IMR-90 (cell line): ENCODE measurements at regions not wholly inside any gene's neighbourhood (a gene's known extent, or its start where the extent isn't known, plus 50 kb on each side); places are given as distances from the start of the nearest gene placed in this dataset.

Experiments
- ATAC-seq: fragments of 200-7000 bp; cut with Tn5 transposase; 2 replicates; pipeline ENCODE4 v1.9.1; 2020; ENCODE audit warnings: low read depth, mild to moderate bottlenecking, moderate library complexity
- BruUV-seq: library from RNA; stranded (reverse); fragments of 400-500 nt; replicated peaks from 2 replicates; lab custom pipeline; 2021; lab: Mats Ljungman, UMichigan
- CTCF ChIA-PET: fragments of 300-600 bp; formaldehyde crosslinking; extraction: SDS; loops from one replicate; lab custom pipeline; 2021; ENCODE audit warnings: antibody characterized with exemption; lab: Yijun Ruan, JAX
- POLR2A ChIA-PET: fragments of 300-600 bp; sonication (Branson Sonifier 250); formaldehyde crosslinking; loops from one replicate; lab custom pipeline; 2022; ENCODE audit warnings: antibody characterized with exemption; ENCODE audit not compliant: unreplicated experiment; lab: Charles Lee
- DNase-seq: peaks from one replicate; pipeline ENCODE4 v3.0.0; 2013
- H2AFZ ChIP-seq: replicated peaks from 2 replicates; pipeline ENCODE3; 2013; ENCODE audit warnings: low read length, mild to moderate bottlenecking; ENCODE audit not compliant: poor library complexity
- H2AK5ac ChIP-seq: 2 replicates; pipeline ENCODE4 v1.6.1; 2013; ENCODE audit warnings: low read depth, low read length, inconsistent platforms
- H2AK9ac ChIP-seq: replicated peaks from 2 replicates; pipeline ENCODE3; 2013; ENCODE audit warnings: mild to moderate bottlenecking, low read depth, low read length, moderate library complexity; ENCODE audit not compliant: poor library complexity
- H2BK120ac ChIP-seq: 2 replicates; pipeline ENCODE4 v1.6.1; 2013; ENCODE audit warnings: low read depth, low read length, inconsistent platforms
- H2BK15ac ChIP-seq: 3 replicates; pipeline ENCODE4 v1.6.1; 2013; ENCODE audit warnings: low read depth, low read length, inconsistent platforms
- H2BK20ac ChIP-seq: 2 replicates; pipeline ENCODE4 v1.6.1; 2013; ENCODE audit warnings: low read depth, mild to moderate bottlenecking, inconsistent platforms, low read length, moderate library complexity
- H2BK5ac ChIP-seq: 2 replicates; pipeline ENCODE4 v1.6.1; 2013; ENCODE audit warnings: mild to moderate bottlenecking, low read depth, low read length, inconsistent platforms; ENCODE audit not compliant: poor library complexity, severe bottlenecking
- H3K14ac ChIP-seq: replicated peaks from 2 replicates; pipeline ENCODE4 v1.6.1; 2013; ENCODE audit warnings: low read depth, low read length, inconsistent platforms
- H3K18ac ChIP-seq: 2 replicates; pipeline ENCODE4 v1.6.1; 2013; ENCODE audit warnings: low read depth, low read length, control low read depth
- H3K23ac ChIP-seq: 2 replicates; pipeline ENCODE4 v1.6.1; 2013; ENCODE audit warnings: low read depth, low read length, inconsistent platforms
- H3K27ac ChIP-seq: 2 replicates; pipeline ENCODE4 v1.5.1; 2013; ENCODE audit warnings: mild to moderate bottlenecking, control low read depth, low read length; ENCODE audit not compliant: insufficient read depth
- H3K27me3 ChIP-seq: 2 replicates; pipeline ENCODE4 v1.6.1; 2013; ENCODE audit warnings: low read length; ENCODE audit not compliant: control insufficient read depth, insufficient read depth
- H3K36me3 ChIP-seq: 2 replicates; pipeline ENCODE4 v1.6.1; 2013; ENCODE audit warnings: low read length, mixed read lengths; ENCODE audit not compliant: control insufficient read depth, insufficient read depth
- H3K4ac ChIP-seq: 2 replicates; pipeline ENCODE4 v1.6.1; 2013; ENCODE audit warnings: low read depth, low read length, inconsistent platforms
- H3K4me1 ChIP-seq: 2 replicates; pipeline ENCODE4 v1.6.1; 2013; ENCODE audit warnings: low read length, mixed read lengths; ENCODE audit not compliant: control insufficient read depth, insufficient read depth
- H3K4me2 ChIP-seq: 2 replicates; pipeline ENCODE4 v1.6.1; 2013; ENCODE audit warnings: low read depth, mild to moderate bottlenecking, control low read depth, low read length, moderate library complexity
- H3K4me3 ChIP-seq: 2 replicates; pipeline ENCODE4 v1.5.1; 2013; ENCODE audit warnings: low read depth, mild to moderate bottlenecking, control low read depth, low read length, moderate library complexity; ENCODE audit not compliant: insufficient read depth
- H3K56ac ChIP-seq: 2 replicates; pipeline ENCODE4 v1.6.1; 2013; ENCODE audit warnings: low read length, inconsistent platforms; ENCODE audit not compliant: insufficient read depth; ENCODE audit errors: extremely low read depth
- H3K79me1 ChIP-seq, 2 experiments: 2 replicates each; pipeline ENCODE4 v1.6.1; 2013; ENCODE audit warnings: low read length in 2 of 2, inconsistent platforms in 1 of 2, low read depth in 1 of 2
- H3K9ac ChIP-seq: 2 replicates; pipeline ENCODE4 v1.6.1; 2013; ENCODE audit warnings: low read depth, low read length, control low read depth
- H3K9me1 ChIP-seq: 2 replicates; pipeline ENCODE4 v1.6.1; 2013; ENCODE audit warnings: low read length, inconsistent platforms; ENCODE audit not compliant: insufficient read depth
- H3K9me3 ChIP-seq: 2 replicates; pipeline ENCODE4 v1.6.1; 2013; ENCODE audit warnings: low read length; ENCODE audit not compliant: control insufficient read depth, insufficient read depth
- H4K20me1 ChIP-seq: 2 replicates; pipeline ENCODE4 v1.6.1; 2013; ENCODE audit warnings: low read length, inconsistent platforms; ENCODE audit not compliant: insufficient read depth
- H4K5ac ChIP-seq: 2 replicates; pipeline ENCODE4 v1.6.1; 2013; ENCODE audit warnings: mild to moderate bottlenecking, low read depth, low read length, control low read depth
- H4K8ac ChIP-seq, 2 experiments: 2 replicates each; pipeline ENCODE4 v1.6.1; 2013; ENCODE audit warnings: low read depth in 2 of 2, low read length in 2 of 2, control low read depth in 1 of 2, inconsistent platforms in 1 of 2
- H4K91ac ChIP-seq: 2 replicates; pipeline ENCODE4 v1.6.1; 2013; ENCODE audit warnings: low read depth, low read length, inconsistent platforms; ENCODE audit not compliant: insufficient read depth
- BHLHE40 ChIP-seq: fragments of 150-350 bp; IDR thresholded peaks from 2 replicates; pipeline ENCODE4 v1.6.1; 2016; ENCODE audit warnings: mild to moderate bottlenecking, low read depth, low read length
- CEBPB ChIP-seq: IDR thresholded peaks from 2 replicates; pipeline ENCODE4 v1.6.1; 2012; ENCODE audit warnings: low read depth, low read length, improper control_type of control experiment
- CHD1 ChIP-seq: IDR thresholded peaks from 2 replicates; pipeline ENCODE4 v1.6.1; 2012; ENCODE audit warnings: low read depth, low read length, improper control_type of control experiment
- FOS ChIP-seq: fragments of 150-350 bp; IDR thresholded peaks from 2 replicates; pipeline ENCODE4 v1.6.1; 2016; ENCODE audit warnings: low read depth, low read length
- MAFK ChIP-seq: IDR thresholded peaks from 2 replicates; pipeline ENCODE4 v1.6.1; 2012; ENCODE audit warnings: low read depth, low read length, improper control_type of control experiment
- MAZ ChIP-seq: IDR thresholded peaks from 2 replicates; pipeline ENCODE4 v1.6.1; 2012; ENCODE audit warnings: low read depth, mild to moderate bottlenecking, low read length, improper control_type of control experiment, moderate library complexity, borderline replicate concordance
- MXI1 ChIP-seq: IDR thresholded peaks from 2 replicates; pipeline ENCODE4 v1.6.1; 2012; ENCODE audit warnings: low read depth, mild to moderate bottlenecking, low read length, moderate library complexity, borderline replicate concordance
- NFE2L2 ChIP-seq: fragments of 150-350 bp; IDR thresholded peaks from 2 replicates; pipeline ENCODE4 v1.6.1; 2016; ENCODE audit warnings: low read depth, mild to moderate bottlenecking, low read length
- POLR2A ChIP-seq: IDR thresholded peaks from 2 replicates; pipeline ENCODE4 v1.6.1; 2012; ENCODE audit warnings: mild to moderate bottlenecking, low read depth, low read length
- RCOR1 ChIP-seq: IDR thresholded peaks from 2 replicates; pipeline ENCODE4 v1.6.1; 2012; ENCODE audit warnings: mild to moderate bottlenecking, low read length, improper control_type of control experiment; ENCODE audit not compliant: insufficient replicate concordance
- RFX5 ChIP-seq: IDR thresholded peaks from 2 replicates; pipeline ENCODE4 v1.8.0; 2012; ENCODE audit warnings: low read depth, mild to moderate bottlenecking, low read length, moderate library complexity
- SMC3 ChIP-seq: fragments of 150-350 bp; IDR thresholded peaks from 2 replicates; pipeline ENCODE4 v1.6.1; 2016; ENCODE audit warnings: low read depth, mild to moderate bottlenecking, antibody characterized with exemption, low read length, moderate library complexity
- WGBS, 2 experiments: methylation state at CpG; one replicate each; pipeline versions ENCODE4 v1.1.5 to v1.1.7; 2013; ENCODE audit warnings: missing lambda C conversion rate in 2 of 2; ENCODE audit not compliant: insufficient read length in 1 of 2; ENCODE audit errors: extremely low coverage in 2 of 2; 5-methylcytosine and 5-hydroxymethylcytosine counted together
- dilution Hi-C: fragments of 300-500 bp; cut with HindIII; formaldehyde crosslinking; loops from one replicate; pipeline ENCODE4 v1.14.3; 2018; ENCODE audit warnings: low sequenced_read_pairs; ENCODE audit not compliant: unreplicated experiment
- in situ Hi-C: fragments of 300-500 bp; cut with MboI; formaldehyde crosslinking; loops from 3 replicates; pipeline ENCODE4 v1.14.3; 2019; ENCODE audit warnings: low sequenced_read_pairs, inconsistent platforms, mixed read lengths
- intact Hi-C: fragments of 100-400 bp; cut with micrococcal nuclease; formaldehyde crosslinking; loops from 2 replicates; pipeline ENCODE4 v1.10.0; 2022
- TF ChIP-seq, protein P1 (sequence below): conservative IDR thresholded peaks from 2 replicates; pipeline ENCODE4 v1.5.1; 2012; ENCODE audit warnings: mild to moderate bottlenecking, low read depth, low read length, improper control_type of control experiment
- TF ChIP-seq, protein P2 (sequence below): fragments of 150-350 bp; IDR thresholded peaks from 2 replicates; pipeline ENCODE4 v1.6.1; 2017; ENCODE audit warnings: mild to moderate bottlenecking, antibody characterized with exemption, low read length, low read depth
- TF ChIP-seq, protein P3 (sequence below): fragments of 150-350 bp; IDR thresholded peaks from 2 replicates; pipeline ENCODE4 v1.6.1; 2016; ENCODE audit warnings: low read depth, mild to moderate bottlenecking, low read length, moderate library complexity, borderline replicate concordance

DNA sequence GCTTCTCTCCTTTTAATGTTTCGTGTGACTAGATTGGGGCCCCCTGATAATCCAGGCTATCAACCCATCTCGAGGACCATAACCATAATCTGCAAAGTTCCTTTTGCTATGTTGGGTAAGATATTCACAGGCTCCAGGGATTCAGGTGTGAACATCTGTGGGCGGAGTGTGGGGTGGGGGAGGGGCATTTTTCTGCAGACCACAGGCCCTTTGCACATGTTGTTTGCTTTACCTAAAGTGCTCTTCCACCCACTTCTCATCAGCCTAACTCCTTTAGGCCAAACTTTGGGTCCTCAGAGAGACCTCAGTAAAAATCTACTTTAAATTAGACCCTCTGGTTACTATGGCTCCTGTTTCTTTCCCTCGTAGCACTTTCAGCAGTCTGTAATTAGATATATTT is 284.4 kb downstream of the WDR11 start:
- no peaks in the 10 kb centered on the region for H3K4me1 ChIP-seq
- no peak overlapping the region for H2AK5ac ChIP-seq
- no peak overlapping the region for H4K8ac ChIP-seq
- ChIA-PET CTCF (no interaction called here), POLR2A (no interaction called here)
- no peaks in the 10 kb centered on the region for H3K36me3 ChIP-seq
- H3K4me2 ChIP-seq = no peak overlapping the region
- H3K56ac ChIP-seq = no peak overlapping the region
- no peak overlapping the region for H3K4me3 ChIP-seq
- no peak overlapping the region for H2BK5ac ChIP-seq
- in situ Hi-C loops = no loop called here
- no peaks in the 10 kb centered on the region for H4K20me1 ChIP-seq
- DNase-seq (no peak), ATAC-seq (no peak)
- WGBS, 2 experiments = no CpG with 5 or more reads among the region's 4 CpGs
- TF ChIP-seq FOS = no peak
- TF ChIP-seq MAFK = no peak
- TF ChIP-seq NFE2L2 = no peak
- no peak for TF ChIP-seq CHD1
- TF ChIP-seq, protein P1, sequence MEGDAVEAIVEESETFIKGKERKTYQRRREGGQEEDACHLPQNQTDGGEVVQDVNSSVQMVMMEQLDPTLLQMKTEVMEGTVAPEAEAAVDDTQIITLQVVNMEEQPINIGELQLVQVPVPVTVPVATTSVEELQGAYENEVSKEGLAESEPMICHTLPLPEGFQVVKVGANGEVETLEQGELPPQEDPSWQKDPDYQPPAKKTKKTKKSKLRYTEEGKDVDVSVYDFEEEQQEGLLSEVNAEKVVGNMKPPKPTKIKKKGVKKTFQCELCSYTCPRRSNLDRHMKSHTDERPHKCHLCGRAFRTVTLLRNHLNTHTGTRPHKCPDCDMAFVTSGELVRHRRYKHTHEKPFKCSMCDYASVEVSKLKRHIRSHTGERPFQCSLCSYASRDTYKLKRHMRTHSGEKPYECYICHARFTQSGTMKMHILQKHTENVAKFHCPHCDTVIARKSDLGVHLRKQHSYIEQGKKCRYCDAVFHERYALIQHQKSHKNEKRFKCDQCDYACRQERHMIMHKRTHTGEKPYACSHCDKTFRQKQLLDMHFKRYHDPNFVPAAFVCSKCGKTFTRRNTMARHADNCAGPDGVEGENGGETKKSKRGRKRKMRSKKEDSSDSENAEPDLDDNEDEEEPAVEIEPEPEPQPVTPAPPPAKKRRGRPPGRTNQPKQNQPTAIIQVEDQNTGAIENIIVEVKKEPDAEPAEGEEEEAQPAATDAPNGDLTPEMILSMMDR = no peak
- no peak for TF ChIP-seq MXI1
- TF ChIP-seq, protein P2, sequence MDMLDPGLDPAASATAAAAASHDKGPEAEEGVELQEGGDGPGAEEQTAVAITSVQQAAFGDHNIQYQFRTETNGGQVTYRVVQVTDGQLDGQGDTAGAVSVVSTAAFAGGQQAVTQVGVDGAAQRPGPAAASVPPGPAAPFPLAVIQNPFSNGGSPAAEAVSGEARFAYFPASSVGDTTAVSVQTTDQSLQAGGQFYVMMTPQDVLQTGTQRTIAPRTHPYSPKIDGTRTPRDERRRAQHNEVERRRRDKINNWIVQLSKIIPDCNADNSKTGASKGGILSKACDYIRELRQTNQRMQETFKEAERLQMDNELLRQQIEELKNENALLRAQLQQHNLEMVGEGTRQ = no peak
- no peak for TF ChIP-seq RCOR1
- TF ChIP-seq MAZ = no peak
- no peak for TF ChIP-seq SMC3
- no peak for TF ChIP-seq BHLHE40
- TF ChIP-seq POLR2A = no peak
- no peak for TF ChIP-seq RFX5
- TF ChIP-seq, protein P3, sequence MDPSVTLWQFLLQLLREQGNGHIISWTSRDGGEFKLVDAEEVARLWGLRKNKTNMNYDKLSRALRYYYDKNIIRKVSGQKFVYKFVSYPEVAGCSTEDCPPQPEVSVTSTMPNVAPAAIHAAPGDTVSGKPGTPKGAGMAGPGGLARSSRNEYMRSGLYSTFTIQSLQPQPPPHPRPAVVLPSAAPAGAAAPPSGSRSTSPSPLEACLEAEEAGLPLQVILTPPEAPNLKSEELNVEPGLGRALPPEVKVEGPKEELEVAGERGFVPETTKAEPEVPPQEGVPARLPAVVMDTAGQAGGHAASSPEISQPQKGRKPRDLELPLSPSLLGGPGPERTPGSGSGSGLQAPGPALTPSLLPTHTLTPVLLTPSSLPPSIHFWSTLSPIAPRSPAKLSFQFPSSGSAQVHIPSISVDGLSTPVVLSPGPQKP = no peak
- no peak for TF ChIP-seq CEBPB
- H3K4ac ChIP-seq = no peak overlapping the region
- H3K14ac ChIP-seq = no peak overlapping the region
- H3K27me3 ChIP-seq = no peaks in the 10 kb centered on the region
- H3K79me1 ChIP-seq = no peaks in the 10 kb centered on the region
- intact Hi-C loops = no loop called here
- dilution Hi-C loops = no loop called here
- H2AFZ ChIP-seq = no peak overlapping the region
- H3K18ac ChIP-seq = no peak overlapping the region
- H3K9me1 ChIP-seq = no peaks in the 10 kb centered on the region
- BruUV-seq = no TSS peak
- H2AK9ac ChIP-seq = no peak overlapping the region
- H4K5ac ChIP-seq = no peak overlapping the region
- H3K9me3 ChIP-seq = peaks cover 37% of the 10 kb centered on the region
- no peak overlapping the region for H2BK15ac ChIP-seq
- H3K23ac ChIP-seq = no peak overlapping the region
- no peak overlapping the region for H2BK120ac ChIP-seq
- no peak overlapping the region for H4K91ac ChIP-seq
- H3K27ac ChIP-seq = no peak overlapping the region
- no peak overlapping the region for H3K9ac ChIP-seq
- H2BK20ac ChIP-seq = no peak overlapping the region
